Hematopoietic multipotent progenitor cell (in vitro differentiated cells): ENCODE measurements at regions not wholly inside any gene's neighbourhood (a gene's known extent, or its start where the extent isn't known, plus 50 kb on each side); places are given as distances from the start of the nearest gene placed in this dataset.
"Not testable (repeated sequence)": the region's sequence is repeated elsewhere in the genome, so short reads cannot be mapped to it uniquely, and the experiment has no call there.

Source experiments
- DNase-seq, 3 donors: peaks; one replicate each; pipeline ENCODE4 v3.0.0-alpha.2; 2011 to 2015; ENCODE audit warnings: low read depth in 2 of 3, low spot score in 2 of 3

DNA sequence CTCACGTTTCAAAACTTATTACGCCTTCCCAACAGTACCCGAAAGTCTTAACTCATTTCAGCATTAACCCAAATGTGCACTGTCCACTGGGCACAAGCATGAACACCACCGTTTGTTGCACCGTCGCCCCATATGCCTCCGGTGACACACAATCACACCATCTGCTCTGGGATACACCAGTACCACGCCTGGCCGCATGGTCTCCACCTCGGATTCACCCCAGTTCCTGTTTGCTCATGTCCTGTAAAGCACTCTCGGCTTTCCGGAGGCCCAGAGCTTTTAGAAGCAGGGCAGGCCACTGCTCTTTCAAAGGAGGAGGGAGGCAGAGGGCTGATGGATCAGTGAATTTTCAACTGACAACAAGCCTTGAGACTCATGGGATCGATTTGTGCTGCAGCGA, 1570.0 kb upstream of the DEFB115 start:
- DNase-seq, result no peak

DNA sequence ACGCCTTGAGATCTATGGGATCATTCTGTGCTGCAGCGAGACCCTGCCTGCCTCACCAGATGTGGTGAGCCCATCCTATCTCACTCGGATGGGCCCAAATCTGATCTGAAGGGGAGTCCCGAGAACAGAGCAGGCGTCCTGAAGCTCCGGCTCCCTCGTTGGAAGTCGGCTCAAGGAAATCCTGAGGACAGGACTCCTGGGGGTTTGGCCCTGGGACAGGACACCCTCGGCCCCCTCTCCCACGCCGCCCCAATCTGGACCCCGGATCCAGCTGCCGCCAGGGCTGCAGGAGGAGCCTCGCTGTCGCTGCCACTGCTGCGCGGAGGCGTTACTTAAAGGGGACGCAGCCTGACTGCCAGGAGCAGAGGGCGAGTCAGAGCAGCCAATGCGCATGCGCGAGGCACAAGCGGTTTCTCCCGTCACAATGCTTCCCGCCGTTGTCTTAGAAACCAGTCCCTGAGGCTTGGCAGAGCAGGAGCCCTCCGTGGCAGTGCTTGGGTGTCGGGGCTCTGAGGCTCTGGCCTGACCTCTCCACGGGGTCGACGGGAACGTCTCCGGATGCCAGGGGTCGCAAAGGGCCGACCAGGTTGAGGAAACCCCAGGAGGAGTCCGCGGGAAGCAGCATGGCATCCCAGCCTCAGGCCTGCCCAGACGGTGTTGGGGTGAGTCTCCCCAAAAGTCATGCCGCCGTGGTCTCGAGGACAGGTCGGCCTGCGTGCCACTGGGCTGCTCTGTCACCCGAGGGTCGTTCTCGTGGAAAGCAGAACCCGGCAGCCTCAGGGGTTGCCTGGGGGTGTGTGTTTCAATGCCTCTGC, 1567.8 kb upstream of the DEFB115 start:
- no peak for DNase-seq

DNA sequence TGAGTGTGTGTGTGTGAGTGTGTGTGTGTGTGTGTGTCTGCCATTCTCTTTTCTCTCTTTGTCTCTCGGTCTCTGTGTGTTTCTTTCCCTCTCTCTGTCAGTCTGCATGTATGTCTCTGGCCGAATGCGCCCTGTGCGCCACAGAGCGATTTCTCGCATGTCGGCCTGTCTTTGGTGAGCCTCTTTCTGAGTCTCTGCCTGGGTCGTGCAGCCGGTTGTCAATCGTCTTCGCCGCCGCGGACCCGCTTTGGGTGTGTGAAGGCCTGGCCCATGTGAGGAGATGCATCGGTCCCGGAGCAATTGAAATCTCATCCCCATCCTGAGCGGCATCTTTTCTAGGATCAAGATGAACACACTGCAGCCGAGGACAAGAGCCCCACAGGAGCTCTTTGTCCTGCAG, 1567.2 kb upstream of the DEFB115 start:
- DNase-seq, result no peak

DNA sequence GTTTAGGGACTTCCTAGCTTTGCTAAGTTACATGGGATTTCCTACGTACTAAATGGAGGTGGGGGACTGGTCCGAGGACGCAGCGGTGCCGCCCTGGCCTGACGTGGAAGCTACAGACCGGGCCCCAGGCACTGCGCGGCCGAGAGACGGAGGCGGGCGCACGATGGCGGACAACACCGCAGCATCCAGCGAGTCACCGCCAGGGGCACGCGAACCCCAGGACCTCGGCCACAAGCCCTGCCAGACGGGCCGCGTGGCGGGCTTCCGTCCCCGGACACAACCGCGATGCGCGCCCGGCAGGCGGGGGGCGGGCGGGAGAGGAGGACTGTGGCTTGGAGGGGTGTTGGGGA, 1516.9 kb upstream of the DEFB115 start:
- DNase-seq, result no peak

DNA sequence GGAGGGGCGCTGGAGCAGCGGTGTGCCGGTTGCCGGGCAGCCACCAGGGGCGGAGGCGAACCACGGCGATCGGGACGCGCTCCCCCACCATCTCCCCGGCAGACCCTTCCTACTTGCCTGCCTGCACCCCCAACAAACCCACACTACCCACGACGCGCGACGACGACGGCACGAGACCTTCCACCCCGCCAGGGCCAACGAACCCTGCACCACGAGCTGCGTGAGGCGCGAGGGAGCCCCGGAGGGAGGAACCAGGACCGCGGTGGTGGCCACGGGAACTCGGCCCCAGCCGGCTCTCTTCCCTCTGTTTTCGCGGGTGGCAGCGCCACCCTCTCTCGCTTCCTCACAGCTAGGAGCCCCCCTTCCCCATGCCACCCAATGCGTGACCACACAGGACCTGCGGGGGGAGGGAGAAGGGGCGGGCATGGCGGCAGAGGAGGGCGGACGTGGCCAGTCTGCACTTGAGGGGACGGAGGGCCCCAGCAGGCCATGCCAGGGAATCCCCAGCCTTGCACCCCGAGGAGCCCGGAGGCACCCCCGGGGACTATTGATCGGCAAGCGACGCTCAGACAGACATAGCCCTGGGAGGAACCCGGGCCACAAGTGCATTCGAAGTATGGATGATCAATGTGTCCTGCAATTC, 1516.4 kb upstream of the DEFB115 start:
- no peak for DNase-seq

DNA sequence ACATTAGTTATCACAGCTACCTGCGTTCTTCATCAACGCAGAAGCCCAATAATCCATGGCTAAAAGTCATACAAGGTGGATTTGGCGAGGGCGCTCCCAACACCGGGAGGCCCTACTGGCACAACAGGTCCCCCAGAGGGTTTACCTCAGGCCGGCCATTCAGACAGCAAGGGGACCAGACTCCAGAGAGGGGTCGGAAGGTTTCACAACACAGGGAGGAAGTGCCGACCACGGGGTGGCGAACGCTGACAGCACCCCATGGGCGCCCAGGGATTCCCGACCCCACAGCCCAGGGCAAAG, 1515.9 kb upstream of the DEFB115 start:
- DNase-seq, result no peak

DNA sequence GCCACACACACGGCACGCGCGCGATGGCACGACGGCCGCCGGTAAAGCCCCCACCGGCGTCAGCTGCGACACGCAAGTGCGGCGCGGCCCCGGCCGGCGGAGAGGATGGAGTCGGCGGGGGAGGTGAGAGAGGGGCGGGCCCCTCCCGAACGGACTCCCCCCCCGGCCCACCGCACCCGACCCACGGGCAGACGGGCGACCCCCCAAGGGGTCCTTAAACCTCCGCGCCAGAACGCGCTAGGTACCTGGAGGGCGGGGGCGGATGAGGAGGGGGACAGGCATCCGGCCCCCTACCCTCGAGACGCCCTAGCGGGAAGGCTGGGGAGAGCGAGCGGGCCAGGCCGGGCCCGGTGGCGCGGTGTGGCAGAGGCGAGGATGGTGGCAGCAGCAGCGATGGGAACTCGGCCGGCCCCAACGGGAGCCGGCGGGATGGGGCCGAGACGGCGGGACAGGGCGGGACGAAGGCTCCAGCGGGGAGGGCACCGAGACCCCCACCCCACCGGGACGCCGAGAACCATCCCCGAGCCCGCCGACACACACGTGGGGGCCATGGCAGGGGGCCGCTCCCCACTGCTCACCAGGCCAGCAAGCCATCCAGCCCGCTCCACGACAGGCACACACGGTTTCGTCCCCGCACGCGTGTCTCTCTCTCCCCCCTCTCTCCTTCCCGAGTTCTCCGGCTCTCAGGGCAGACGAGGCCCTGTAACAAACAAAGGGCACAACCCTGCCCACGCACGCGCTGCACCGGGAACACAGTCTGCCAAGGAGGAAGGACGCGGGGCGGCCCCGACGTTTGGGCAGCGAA, 1515.4 kb upstream of the DEFB115 start:
- DNase-seq, result no peak

DNA sequence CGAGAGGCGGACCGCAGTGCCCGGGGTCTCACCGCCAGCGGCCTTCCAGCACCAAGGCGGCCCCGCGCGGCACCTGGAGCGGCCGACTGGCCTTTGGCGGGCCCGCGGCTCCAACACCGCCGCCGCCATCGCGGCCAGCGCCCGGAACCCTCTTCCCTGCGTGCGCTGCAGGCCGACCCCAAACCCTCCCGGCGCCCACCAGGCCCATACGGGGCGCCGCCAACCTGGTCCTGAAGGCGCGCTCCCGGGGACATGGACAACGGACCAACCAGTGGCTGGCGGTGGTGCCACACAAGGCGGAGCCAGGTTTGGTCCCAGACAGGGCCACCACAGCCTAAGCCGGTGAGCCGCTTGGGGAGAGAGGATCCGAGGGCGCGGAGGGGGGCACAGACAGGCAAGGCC, 1514.8 kb upstream of the DEFB115 start:
- no peak for DNase-seq

DNA sequence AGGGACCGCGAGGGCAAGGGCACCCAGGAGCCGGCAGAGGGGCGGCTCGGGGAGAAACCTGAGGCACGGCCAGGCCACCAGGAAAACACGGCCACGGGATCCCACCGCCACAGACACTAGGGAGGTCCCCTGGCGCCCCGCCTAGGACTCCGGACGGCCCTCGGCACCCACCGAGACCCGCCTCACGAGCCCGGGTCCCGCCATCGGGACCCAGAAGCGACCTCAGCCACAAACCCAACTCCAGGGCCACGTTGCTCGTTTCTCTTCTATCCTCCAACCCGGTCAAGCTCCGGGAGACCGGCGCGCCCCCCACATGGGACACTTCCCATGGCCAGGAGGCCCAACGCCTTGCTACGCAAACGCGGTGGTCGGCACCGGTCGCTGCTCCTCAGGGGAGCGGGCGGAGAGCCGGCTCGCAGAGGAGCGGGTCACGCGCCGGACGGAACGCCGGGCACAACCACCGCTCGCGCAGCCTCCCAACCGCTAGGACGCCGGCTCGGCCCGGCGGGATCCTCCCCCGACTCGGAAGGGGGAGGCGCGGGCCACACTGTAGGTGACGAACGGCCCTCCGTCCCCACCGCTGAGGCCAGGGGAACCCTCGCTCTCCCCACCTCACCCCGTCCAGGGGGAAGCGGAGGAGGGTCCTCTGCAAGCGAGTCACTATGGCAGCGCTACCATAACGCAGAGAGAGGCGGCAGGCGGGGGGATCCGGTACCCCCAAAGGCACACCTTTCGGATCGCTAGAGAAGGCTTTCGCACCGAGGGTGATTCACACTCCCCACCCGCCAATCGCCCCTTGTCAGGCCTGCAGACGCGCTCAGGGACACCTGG, 1514.1 kb upstream of the DEFB115 start:
- DNase-seq, result no peak

DNA sequence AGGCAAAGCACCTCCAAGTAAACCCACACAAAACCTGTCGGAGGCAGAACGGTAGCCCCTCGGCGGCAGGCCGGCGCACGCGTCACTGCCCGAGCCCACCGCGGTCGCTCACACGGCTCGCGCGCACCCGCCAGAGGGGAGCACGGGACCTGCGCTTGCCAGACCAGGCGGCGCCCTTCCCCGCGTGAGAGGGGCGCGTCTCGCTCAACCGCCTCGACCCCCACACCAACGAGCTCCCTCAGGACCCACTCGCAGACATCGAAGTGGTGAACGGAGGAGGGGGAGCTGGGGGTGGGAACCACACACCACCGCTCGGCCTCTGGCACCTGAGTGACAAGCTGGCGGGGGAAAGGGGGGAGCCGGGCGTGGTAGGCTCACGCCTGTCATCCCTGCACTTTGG, 1513.4 kb upstream of the DEFB115 start:
- no peak for DNase-seq

DNA sequence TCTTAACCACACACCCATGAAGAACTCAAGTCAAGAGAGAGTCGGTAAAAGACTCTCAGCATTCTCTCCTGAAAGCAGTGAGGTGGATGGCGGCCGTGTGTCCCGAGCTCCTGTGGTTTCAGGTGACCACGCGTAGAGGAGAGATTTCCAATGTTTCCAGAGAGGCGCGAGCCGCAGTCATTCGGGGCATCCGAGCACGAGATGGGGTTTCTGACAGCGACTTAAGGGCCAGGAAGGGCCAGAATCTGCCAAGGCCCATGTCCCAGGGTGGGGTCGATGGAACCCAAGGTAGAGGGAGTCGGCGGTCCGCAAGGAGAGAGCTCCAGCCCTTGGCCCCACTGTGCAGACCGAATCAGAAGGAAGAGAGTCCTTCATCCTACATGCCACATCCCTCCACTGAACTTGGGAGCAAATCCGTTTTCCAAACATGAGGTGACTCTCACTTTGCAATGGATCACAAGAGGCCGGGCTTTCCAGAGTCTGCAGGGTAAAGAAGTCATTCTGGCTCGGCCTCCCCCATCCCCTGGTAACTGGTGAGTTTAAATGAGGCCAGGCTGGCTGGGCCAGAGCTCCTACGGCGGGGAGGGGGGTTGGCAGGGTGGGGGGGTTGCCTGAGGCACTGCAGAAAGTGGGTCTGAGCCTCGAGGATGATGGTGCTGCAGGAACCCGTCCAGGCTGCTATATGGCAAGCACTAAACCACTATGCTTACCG, 1511.8 kb upstream of the DEFB115 start:
- not testable (repeated sequence) for DNase-seq

DNA sequence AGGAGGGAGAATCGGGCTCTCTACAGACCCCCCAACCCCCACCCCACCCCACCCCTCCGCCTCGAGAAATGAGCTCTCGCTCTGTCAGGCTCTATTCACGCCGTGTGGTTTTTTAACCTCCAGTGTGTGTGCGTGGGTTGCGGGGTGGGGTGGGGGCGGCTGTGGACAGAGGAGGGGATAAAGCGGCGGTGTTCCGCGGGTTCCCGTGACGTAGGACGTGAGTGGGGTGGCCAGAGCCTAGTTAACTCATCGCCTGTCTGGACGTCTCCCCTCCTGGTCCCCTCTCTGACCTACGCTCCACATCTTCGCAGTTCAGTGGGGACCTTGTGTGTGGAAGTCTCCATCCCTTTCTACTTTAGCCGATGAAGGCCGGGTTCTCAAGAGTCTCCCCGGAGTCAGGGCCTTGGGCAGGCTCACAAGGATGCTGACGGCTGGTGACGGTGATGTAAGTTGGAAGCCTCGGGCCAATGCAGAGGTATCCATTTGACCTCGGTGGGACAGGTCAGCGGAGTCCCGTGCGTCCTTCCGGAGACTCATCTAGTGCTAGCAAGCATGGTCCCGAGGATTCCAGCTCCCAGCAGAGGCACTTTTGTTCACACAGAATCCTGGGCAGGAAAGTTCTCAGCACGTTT, 1507.1 kb upstream of the DEFB115 start:
- no peak for DNase-seq

DNA sequence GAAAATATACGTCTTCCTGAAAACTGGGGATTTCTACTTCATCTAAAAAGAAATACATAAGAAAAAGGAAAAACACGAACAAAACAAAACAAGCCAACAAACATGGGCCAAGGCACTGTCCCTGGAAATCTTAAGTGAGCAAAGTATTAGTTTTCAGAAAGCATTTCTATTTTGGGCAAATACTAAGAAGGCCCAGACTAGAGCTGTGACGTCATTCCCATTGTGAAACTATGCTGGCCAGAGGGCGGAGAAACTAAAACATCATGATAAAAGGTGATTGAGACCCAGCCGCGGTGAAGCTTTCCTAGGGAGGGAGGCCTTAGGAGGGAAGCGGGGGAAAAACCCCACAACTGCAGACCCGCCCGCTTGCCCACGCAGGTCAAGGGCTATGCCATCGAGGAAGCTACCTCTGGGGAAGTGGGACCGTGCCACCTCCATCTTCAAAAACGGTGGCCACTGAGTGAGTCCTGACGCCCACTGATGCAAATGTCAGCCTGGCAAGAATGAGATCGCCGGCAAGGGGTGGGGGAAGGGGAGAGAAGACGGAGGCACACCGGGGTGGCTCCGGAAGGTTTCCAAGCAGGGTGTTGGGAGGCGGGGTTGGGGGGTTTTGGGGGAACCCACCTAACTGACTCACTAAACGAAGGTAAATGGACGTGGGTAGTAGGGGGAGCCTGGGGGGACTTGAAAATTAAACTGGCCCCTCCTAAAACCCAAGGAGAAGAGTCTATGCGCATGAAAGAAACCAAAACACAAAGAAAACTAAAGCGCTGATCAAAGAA, 1504.6 kb upstream of the DEFB115 start:
- not testable (repeated sequence) for DNase-seq

DNA sequence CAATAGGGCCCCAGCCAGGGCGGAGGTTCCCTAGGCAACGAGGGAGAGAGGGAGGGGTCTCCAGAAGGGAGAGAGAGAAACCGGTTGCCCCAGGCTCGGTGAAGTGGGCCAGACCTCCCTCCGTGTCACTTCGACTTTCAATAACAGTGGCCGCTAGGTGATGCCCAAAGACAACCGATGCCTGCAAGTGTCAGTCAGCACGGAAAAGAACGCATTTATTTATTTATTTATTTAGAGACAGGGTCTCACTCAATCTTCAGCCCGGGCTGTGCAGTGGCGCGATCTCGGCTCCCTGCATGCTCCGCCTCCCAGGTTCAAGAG, 1504.1 kb upstream of the DEFB115 start:
- not testable (repeated sequence) for DNase-seq

DNA sequence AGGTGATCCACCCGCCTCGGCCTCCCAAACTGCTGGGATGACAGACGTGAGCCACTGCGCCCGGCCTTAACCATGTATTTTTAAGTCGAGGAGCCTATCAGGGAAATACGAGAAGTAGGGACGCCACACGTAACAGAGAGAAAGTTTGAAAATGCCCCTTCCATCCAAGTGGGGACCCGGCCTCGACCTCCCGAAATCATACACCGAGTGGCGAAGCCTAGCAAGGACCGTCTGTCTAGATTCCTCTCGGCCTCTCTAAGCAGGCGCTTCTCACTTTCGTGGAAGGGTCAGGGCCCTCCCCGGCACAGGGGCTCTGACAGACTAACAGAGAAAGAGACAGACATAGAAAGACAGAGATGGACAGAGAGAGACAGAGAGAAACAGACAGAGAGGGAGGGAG, 1503.6 kb upstream of the DEFB115 start:
- DNase-seq, result not testable (repeated sequence)

DNA sequence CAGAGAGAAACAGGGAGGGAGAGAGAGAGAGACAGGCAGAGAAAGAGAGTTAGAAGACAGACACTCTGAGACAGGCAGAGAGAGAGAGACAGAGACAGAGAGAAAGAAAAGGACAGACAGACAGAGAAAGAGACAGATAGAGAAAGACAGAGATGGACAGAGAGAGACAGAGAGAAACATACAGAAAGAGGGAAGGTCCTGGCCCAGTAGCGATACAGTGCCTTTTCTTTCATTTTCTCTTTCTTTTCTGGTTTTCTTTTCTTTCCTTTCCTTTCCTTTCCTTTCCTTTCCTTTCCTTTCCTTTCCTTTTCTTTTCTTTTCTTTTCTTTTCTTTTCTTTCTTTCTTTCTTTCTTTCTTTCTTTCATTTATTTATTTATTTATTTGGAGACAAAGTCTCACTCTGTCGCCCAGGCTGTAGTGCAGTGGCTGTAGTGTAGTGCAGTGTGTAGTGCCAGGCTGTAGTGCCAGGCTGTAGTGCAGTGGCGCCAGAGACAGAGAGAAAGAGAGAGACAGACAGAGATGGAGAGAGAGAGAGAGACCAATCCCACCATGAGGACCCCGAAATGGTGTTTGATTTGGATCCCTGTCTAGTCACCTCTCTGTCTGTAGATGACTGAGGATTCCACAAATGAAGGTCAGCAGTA, 1501.5 kb upstream of the DEFB115 start:
- not testable (repeated sequence) for DNase-seq

DNA sequence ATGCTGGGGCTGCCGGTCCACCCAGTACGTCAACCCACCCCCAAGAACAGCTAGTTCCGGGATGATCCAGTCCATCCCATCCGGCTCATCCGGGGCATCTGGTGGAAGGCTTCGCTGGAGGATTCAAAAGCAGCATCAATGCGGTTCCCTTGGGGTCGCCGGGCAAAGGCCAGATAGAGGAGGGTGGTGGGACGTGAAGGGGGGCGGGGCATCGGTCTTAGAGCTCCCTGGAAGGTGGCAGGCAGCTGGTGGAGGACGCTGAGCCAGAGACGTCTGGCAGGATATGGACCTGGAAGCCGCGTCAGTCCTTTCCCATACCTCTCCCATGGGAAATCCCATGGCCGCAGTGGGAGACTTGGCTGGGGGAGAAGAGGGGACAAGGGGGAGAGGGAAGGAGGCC, 1500.8 kb upstream of the DEFB115 start:
- DNase-seq, result no peak

DNA sequence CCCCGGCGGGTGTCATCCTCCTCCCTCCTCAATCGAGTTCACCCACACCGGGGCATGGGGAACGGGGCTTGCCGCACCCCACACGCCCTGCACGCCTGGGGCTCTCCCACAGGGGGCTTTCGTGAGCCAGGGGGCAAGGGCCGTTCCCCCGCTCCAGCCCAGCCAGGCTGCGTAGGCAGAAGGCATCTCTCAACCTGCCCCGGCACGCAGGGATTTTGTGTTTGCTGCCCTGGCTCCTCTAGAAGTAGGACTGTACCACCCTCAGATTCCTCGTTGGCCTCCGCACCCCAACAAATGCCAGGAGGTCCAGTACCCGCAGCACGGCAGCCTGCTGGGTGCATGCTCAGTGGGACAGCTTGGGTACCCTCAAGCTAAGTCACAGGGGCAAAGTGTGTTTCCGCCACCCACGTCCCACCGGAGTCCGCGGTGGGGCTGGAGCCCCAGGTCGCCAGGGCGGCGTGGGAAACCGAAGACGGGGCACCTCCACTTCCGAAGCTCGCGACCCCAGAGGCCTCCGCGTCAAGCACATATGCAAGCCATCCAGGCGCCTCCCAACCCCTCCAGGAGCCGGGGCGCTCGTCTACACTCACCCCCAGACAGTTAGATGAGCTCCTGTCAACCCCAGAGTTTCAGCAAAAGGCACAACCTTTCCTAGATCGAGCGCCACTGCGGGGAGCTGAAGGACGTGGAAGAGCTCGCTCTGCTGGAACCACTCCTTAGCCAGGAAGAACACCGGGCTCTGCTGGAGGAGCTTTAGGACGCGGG, 1495.7 kb upstream of the DEFB115 start:
- not testable (repeated sequence) for DNase-seq
